Fibroblast of mammary gland (primary cell): ENCODE measurements at regions not wholly inside any gene's neighbourhood (a gene's known extent, or its start where the extent isn't known, plus 50 kb on each side); places are given as distances from the start of the nearest gene placed in this dataset.
A peak's percentile ranks its signal among the peaks of the same experiment; 100 is the strongest.

Experiments used
- DNase-seq: peaks from one replicate; pipeline ENCODE4 v3.0.0-alpha.2; 2010; ENCODE audit warnings: low read depth
- H3K4me3 ChIP-seq: 2 replicates; pipeline ENCODE4 v1.5.1; 2011; ENCODE audit warnings: low read depth, mild to moderate bottlenecking, low read length, moderate library complexity; ENCODE audit not compliant: control insufficient read depth
- CTCF ChIP-seq: conservative IDR thresholded peaks from 2 replicates; pipeline ENCODE4 v1.5.1; 2011; ENCODE audit warnings: low read depth, low read length, inconsistent platforms; ENCODE audit not compliant: control insufficient read depth, insufficient read depth

- no peak overlapping the region for H3K4me3 ChIP-seq
- no peak for DNase-seq
- no peak for TF ChIP-seq CTCF
Observed at GRCh38 chr17:33421933-33422332, 128.8 kb upstream of the ASIC2 start.

GRCh38 chr17:33433581-33433980 lies 140.5 kb upstream of the ASIC2 start:
- no peak for TF ChIP-seq CTCF
- DNase-seq: no peak
- no peak overlapping the region for H3K4me3 ChIP-seq

GRCh38 chr17:33434841-33435240 lies 141.7 kb upstream of the ASIC2 start:
- DNase-seq: no peak
- no peak for TF ChIP-seq CTCF
- H3K4me3 ChIP-seq: no peak overlapping the region

GRCh38 chr17:33435721-33436301 lies 142.7 kb upstream of the ASIC2 start:
- H3K4me3 ChIP-seq: no peak overlapping the region
- peak; percentile 36 for DNase-seq
- no peak for TF ChIP-seq CTCF

GRCh38 chr17:33436321-33436720 lies 143.2 kb upstream of the ASIC2 start:
- H3K4me3 ChIP-seq: no peak overlapping the region
- peak; percentile 62 for DNase-seq
- no peak for TF ChIP-seq CTCF

GRCh38 chr17:33438139-33438538 lies 145.0 kb upstream of the ASIC2 start:
- no peak for TF ChIP-seq CTCF
- H3K4me3 ChIP-seq: no peak overlapping the region
- DNase-seq: peak; percentile 8

GRCh38 chr17:33438578-33438977 lies 145.5 kb upstream of the ASIC2 start:
- no peak for DNase-seq
- H3K4me3 ChIP-seq: no peak overlapping the region
- TF ChIP-seq CTCF: no peak
